ENCODE measurements at regions not wholly inside any gene's neighbourhood (a gene's known extent, or its start where the extent isn't known, plus 50 kb on each side); places are given as distances from the start of the nearest gene placed in this dataset.

DNA sequence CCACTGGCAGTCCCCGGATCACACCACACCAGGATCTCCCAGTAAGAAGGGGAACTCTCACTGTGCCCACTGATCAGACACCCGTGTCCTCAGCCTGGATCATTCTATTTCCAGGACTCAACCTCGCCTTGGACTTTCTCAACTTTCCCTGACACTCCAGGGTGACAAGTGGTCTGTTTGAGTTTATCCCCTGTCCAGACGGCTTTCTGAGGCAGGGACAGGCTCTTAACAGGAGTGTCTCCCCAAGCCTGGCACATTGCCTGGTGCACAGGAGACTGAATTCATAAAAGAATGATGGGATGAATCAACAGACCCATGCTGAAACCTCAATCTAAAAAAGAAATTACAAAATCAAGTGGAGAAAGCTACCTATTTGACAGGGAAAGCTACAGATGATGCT is 606.6 kb downstream of the EFNB2 start (continued):
- TF ChIP-seq MAFK (IDR thresholded peaks at IDR 0.05; ENCODE audit: low read depth, low read length), result no peak
- TF ChIP-seq, protein P1, sequence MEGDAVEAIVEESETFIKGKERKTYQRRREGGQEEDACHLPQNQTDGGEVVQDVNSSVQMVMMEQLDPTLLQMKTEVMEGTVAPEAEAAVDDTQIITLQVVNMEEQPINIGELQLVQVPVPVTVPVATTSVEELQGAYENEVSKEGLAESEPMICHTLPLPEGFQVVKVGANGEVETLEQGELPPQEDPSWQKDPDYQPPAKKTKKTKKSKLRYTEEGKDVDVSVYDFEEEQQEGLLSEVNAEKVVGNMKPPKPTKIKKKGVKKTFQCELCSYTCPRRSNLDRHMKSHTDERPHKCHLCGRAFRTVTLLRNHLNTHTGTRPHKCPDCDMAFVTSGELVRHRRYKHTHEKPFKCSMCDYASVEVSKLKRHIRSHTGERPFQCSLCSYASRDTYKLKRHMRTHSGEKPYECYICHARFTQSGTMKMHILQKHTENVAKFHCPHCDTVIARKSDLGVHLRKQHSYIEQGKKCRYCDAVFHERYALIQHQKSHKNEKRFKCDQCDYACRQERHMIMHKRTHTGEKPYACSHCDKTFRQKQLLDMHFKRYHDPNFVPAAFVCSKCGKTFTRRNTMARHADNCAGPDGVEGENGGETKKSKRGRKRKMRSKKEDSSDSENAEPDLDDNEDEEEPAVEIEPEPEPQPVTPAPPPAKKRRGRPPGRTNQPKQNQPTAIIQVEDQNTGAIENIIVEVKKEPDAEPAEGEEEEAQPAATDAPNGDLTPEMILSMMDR (IDR thresholded peaks at IDR 0.05; ENCODE audit: control extremely low read depth in 1 of 3, insufficient read depth in 1 of 3, low read depth in 1 of 3, low read length in 3 of 3), result no peak
- TF ChIP-seq, protein P2, sequence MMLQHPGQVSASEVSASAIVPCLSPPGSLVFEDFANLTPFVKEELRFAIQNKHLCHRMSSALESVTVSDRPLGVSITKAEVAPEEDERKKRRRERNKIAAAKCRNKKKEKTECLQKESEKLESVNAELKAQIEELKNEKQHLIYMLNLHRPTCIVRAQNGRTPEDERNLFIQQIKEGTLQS (IDR thresholded peaks at IDR 0.05; ENCODE audit: insufficient read depth, low read depth, low read length), result no peak
